Rectal smooth muscle tissue (tissue), 1 donor: ENCODE measurements at regions not wholly inside any gene's neighbourhood (a gene's known extent, or its start where the extent isn't known, plus 50 kb on each side); places are given as distances from the start of the nearest gene placed in this dataset.
"Not testable (repeated sequence)": the region's sequence is repeated elsewhere in the genome, so short reads cannot be mapped to it uniquely, and the experiment has no call there.

Source experiments
- H3K27ac ChIP-seq: one replicate; pipeline ENCODE4 v1.7.0; 2013; ENCODE audit warnings: low read depth, low read length, inconsistent platforms
- H3K27me3 ChIP-seq: one replicate; pipeline ENCODE4 v1.7.0; 2013; ENCODE audit warnings: low read length; ENCODE audit not compliant: control insufficient read depth, insufficient read depth
- H3K36me3 ChIP-seq: one replicate; pipeline ENCODE4 v1.7.0; 2013; ENCODE audit warnings: low read length; ENCODE audit not compliant: control insufficient read depth, insufficient read depth
- H3K4me1 ChIP-seq: one replicate; pipeline ENCODE4 v1.7.0; 2013; ENCODE audit warnings: low read length; ENCODE audit not compliant: control insufficient read depth, insufficient read depth
- H3K4me3 ChIP-seq: one replicate; pipeline ENCODE4 v1.7.0; 2013; ENCODE audit warnings: low read length
- H3K9ac ChIP-seq: one replicate; pipeline ENCODE4 v1.7.0; 2013; ENCODE audit warnings: low read length

- H3K27ac ChIP-seq: no peak overlapping the region
- H3K9ac ChIP-seq: no peak overlapping the region
- H3K36me3 ChIP-seq: no peaks in the 10 kb centered on the region
- no peaks in the 10 kb centered on the region for H3K27me3 ChIP-seq
- no peaks in the 10 kb centered on the region for H3K4me1 ChIP-seq
- H3K4me3 ChIP-seq: no peak overlapping the region
Measured at GRCh38 chr20:19056909-19057308, 155.5 kb upstream of the SLC24A3 start.

GRCh38 chr20:19064788-19065187 lies 147.7 kb upstream of the SLC24A3 start:
- not testable (repeated sequence) for H3K4me1 ChIP-seq, H3K36me3 ChIP-seq, H3K4me3 ChIP-seq, H3K27me3 ChIP-seq, H3K9ac ChIP-seq, H3K27ac ChIP-seq

- H3K4me1 ChIP-seq: no peaks in the 10 kb centered on the region
- H3K36me3 ChIP-seq: no peaks in the 10 kb centered on the region
- H3K9ac ChIP-seq: no peak overlapping the region
- H3K27ac ChIP-seq: no peak overlapping the region
- no peak overlapping the region for H3K4me3 ChIP-seq
- no peaks in the 10 kb centered on the region for H3K27me3 ChIP-seq
Measured at GRCh38 chr20:19067986-19068385, 144.5 kb upstream of the SLC24A3 start.

GRCh38 chr20:19070026-19070425 lies 142.4 kb upstream of the SLC24A3 start:
- Histone ChIP-seq H3K36me3 (no peaks in the 10 kb centered on the region), H3K4me3 (no peak overlapping the region), H3K4me1 (no peaks in the 10 kb centered on the region), H3K27me3 (no peaks in the 10 kb centered on the region), H3K9ac (no peak overlapping the region), H3K27ac (no peak overlapping the region)

GRCh38 chr20:19070681-19071445 lies 141.6 kb upstream of the SLC24A3 start:
- no peaks in the 10 kb centered on the region for H3K36me3 ChIP-seq
- no peak overlapping the region for H3K4me3 ChIP-seq
- no peak overlapping the region for H3K9ac ChIP-seq
- no peak overlapping the region for H3K27ac ChIP-seq
- H3K4me1 ChIP-seq: no peaks in the 10 kb centered on the region
- no peaks in the 10 kb centered on the region for H3K27me3 ChIP-seq

- no peak overlapping the region for H3K9ac ChIP-seq
- H3K27me3 ChIP-seq: no peaks in the 10 kb centered on the region
- H3K4me3 ChIP-seq: no peak overlapping the region
- H3K4me1 ChIP-seq: no peaks in the 10 kb centered on the region
- H3K36me3 ChIP-seq: no peaks in the 10 kb centered on the region
- no peak overlapping the region for H3K27ac ChIP-seq
Measured at GRCh38 chr20:19071446-19071725, 141.1 kb upstream of the SLC24A3 start.

GRCh38 chr20:19071902-19072498 lies 140.4 kb upstream of the SLC24A3 start:
- Histone ChIP-seq H3K4me1 (no peaks in the 10 kb centered on the region), H3K27ac (no peak overlapping the region), H3K9ac (no peak overlapping the region), H3K4me3 (no peak overlapping the region), H3K27me3 (no peaks in the 10 kb centered on the region), H3K36me3 (no peaks in the 10 kb centered on the region)

GRCh38 chr20:19072988-19073387 lies 139.5 kb upstream of the SLC24A3 start:
- Histone ChIP-seq H3K27me3 (no peaks in the 10 kb centered on the region), H3K4me1 (no peaks in the 10 kb centered on the region), H3K27ac (no peak overlapping the region), H3K4me3 (no peak overlapping the region), H3K9ac (no peak overlapping the region), H3K36me3 (no peaks in the 10 kb centered on the region)

GRCh38 chr20:19073584-19074218 lies 138.7 kb upstream of the SLC24A3 start:
- Histone ChIP-seq H3K9ac (no peak overlapping the region), H3K27me3 (no peaks in the 10 kb centered on the region), H3K27ac (no peak overlapping the region), H3K36me3 (no peaks in the 10 kb centered on the region), H3K4me3 (no peak overlapping the region), H3K4me1 (no peaks in the 10 kb centered on the region)

- no peak overlapping the region for H3K9ac ChIP-seq
- no peak overlapping the region for H3K4me3 ChIP-seq
- no peaks in the 10 kb centered on the region for H3K36me3 ChIP-seq
- H3K4me1 ChIP-seq: no peaks in the 10 kb centered on the region
- no peak overlapping the region for H3K27ac ChIP-seq
- H3K27me3 ChIP-seq: no peaks in the 10 kb centered on the region
Measured at GRCh38 chr20:19074356-19074755, 138.1 kb upstream of the SLC24A3 start.

GRCh38 chr20:19074828-19075516 lies 137.5 kb upstream of the SLC24A3 start:
- Histone ChIP-seq H3K9ac (no peak overlapping the region), H3K27ac (no peak overlapping the region), H3K36me3 (no peaks in the 10 kb centered on the region), H3K4me1 (no peaks in the 10 kb centered on the region), H3K4me3 (no peak overlapping the region), H3K27me3 (no peaks in the 10 kb centered on the region)

GRCh38 chr20:19077370-19078220 lies 134.8 kb upstream of the SLC24A3 start:
- Histone ChIP-seq H3K4me1 (no peaks in the 10 kb centered on the region), H3K27ac (no peak overlapping the region), H3K36me3 (no peaks in the 10 kb centered on the region), H3K9ac (no peak overlapping the region), H3K4me3 (no peak overlapping the region), H3K27me3 (no peaks in the 10 kb centered on the region)
